Lung (tissue), 11 donors: ENCODE measurements at regions not wholly inside any gene's neighbourhood (a gene's known extent, or its start where the extent isn't known, plus 50 kb on each side); places are given as distances from the start of the nearest gene placed in this dataset.

Experiments used
- ATAC-seq: fragments of 200-7000 bp; cut with Tn5 transposase; one replicate; pipeline ENCODE4 v1.9.1; 2020; ENCODE audit warnings: moderate number of reproducible peaks; ENCODE audit not compliant: insufficient read depth, low FRiP score
- DNase-seq, 3 donors: peaks; one replicate each; pipeline ENCODE4 v3.0.0-alpha.2; 2013 to 2017
- H3K27ac ChIP-seq, 2 donors: one replicate each; pipeline ENCODE4 v1.5.1; 2013; ENCODE audit warnings: mild to moderate bottlenecking in 2 of 2, moderate library complexity in 2 of 2, control low read depth in 1 of 2, inconsistent platforms in 1 of 2, low read depth in 1 of 2, low read length in 1 of 2
- H3K27me3 ChIP-seq, 3 donors: one replicate each; pipeline ENCODE4 v1.5.1; 2013; ENCODE audit warnings: low read length in 2 of 3; ENCODE audit not compliant: control insufficient read depth in 3 of 3, insufficient read depth in 3 of 3
- H3K36me3 ChIP-seq, 4 donors: one replicate each; pipeline ENCODE4 v1.5.1; 2013; ENCODE audit warnings: low read length in 4 of 4, mild to moderate bottlenecking in 1 of 4, moderate library complexity in 1 of 4; ENCODE audit not compliant: control insufficient read depth in 4 of 4, insufficient read depth in 4 of 4
- H3K4me1 ChIP-seq, 5 donors: one replicate each; pipeline ENCODE4 v1.5.1; 2013; ENCODE audit warnings: low read length in 5 of 5, mild to moderate bottlenecking in 2 of 5, moderate library complexity in 1 of 5; ENCODE audit not compliant: control insufficient read depth in 5 of 5, insufficient read depth in 5 of 5
- H3K4me3 ChIP-seq: one replicate; pipeline ENCODE4 v1.5.1; 2013; ENCODE audit warnings: mild to moderate bottlenecking, control low read depth, moderate library complexity
- H3K9ac ChIP-seq, 2 donors: one replicate each; pipeline ENCODE4 v1.5.1; 2013; ENCODE audit warnings: low read length in 2 of 2, control low read depth in 1 of 2; ENCODE audit not compliant: insufficient read depth in 1 of 2
- H3K9me3 ChIP-seq, 4 donors: one replicate each; pipeline ENCODE4 v1.5.1; 2013; ENCODE audit warnings: low read length in 3 of 4, mild to moderate bottlenecking in 1 of 4, moderate library complexity in 1 of 4; ENCODE audit not compliant: control insufficient read depth in 4 of 4, insufficient read depth in 3 of 4
- CTCF ChIP-seq: IDR thresholded peaks from 2 replicates; pipeline ENCODE4 v1.5.1; 2012; ENCODE audit warnings: mild to moderate bottlenecking; ENCODE audit errors: control extremely low read depth, extremely low read depth
- WGBS, 2 donors: extraction: QIAGEN DNeasy Blood & Tissue Kit; methylation state at CpG; one replicate each; pipeline ENCODE4 v1.1.7; 2013; 5-methylcytosine and 5-hydroxymethylcytosine counted together
- donor health status: control.
- donor health status: control.
- donor health status: Bipolar disorder and iron deficiency.
- donor health status: healthy.
- donor health status: DM: yes; HTN: yes; CAD: no.

GRCh38 chrX:44080083-44080482, 106.9 kb upstream of the NDP start:
- peaks cover 0 to 11% (median 6%) of the 10 kb centered on the region in 3 donors for H3K27me3 ChIP-seq
- WGBS, 2 donors: 88 to 96% methylated on average over 7 of the region's 7 CpGs
- DNase-seq (no peak), ATAC-seq (no peak)
- no peak overlapping the region for H3K4me3 ChIP-seq
- TF ChIP-seq CTCF: no peak
- no peak overlapping the region for H3K9ac ChIP-seq
- no peaks in the 10 kb centered on the region for H3K4me1 ChIP-seq
- no peak overlapping the region for H3K27ac ChIP-seq
- H3K9me3 ChIP-seq: peaks cover 0 to 7% (median 0%) of the 10 kb centered on the region in 4 donors
- no peaks in the 10 kb centered on the region for H3K36me3 ChIP-seq

GRCh38 chrX:44072631-44073030, 99.4 kb upstream of the NDP start:
- H3K4me1 ChIP-seq: no peaks in the 10 kb centered on the region
- 69 to 81% methylated on average over 1 of the region's 1 CpG for WGBS, 2 donors
- H3K9ac ChIP-seq: no peak overlapping the region
- peaks cover 0 to 31% (median 4%) of the 10 kb centered on the region in 3 donors for H3K27me3 ChIP-seq
- no peak for TF ChIP-seq CTCF
- no peak overlapping the region for H3K27ac ChIP-seq
- H3K4me3 ChIP-seq: no peak overlapping the region
- DNase-seq (no peak), ATAC-seq (no peak)
- no peaks in the 10 kb centered on the region for H3K36me3 ChIP-seq
- H3K9me3 ChIP-seq: no peaks in the 10 kb centered on the region

- whole genome bisulfite sequencing, 2 donors: 57 to 81% methylated on average over 2 of the region's 2 CpGs
- Histone ChIP-seq H3K4me1 (no peaks in the 10 kb centered on the region), H3K9ac (no peak overlapping the region), H3K9me3 (no peaks in the 10 kb centered on the region), H3K4me3 (no peak overlapping the region), H3K27me3 (peaks cover 0 to 32% (median 4%) of the 10 kb centered on the region in 3 donors), H3K27ac (no peak overlapping the region), H3K36me3 (no peaks in the 10 kb centered on the region)
- no peak for DNase-seq
- TF ChIP-seq CTCF: no peak
- no peak for ATAC-seq
These were observed 98.8 kb upstream of the NDP start for GRCh38 chrX:44071847-44072551.
